DND-41 (cell line): ENCODE measurements at regions not wholly inside any gene's neighbourhood (a gene's known extent, or its start where the extent isn't known, plus 50 kb on each side); places are given as distances from the start of the nearest gene placed in this dataset.

Experiments used
- EZH2 ChIP-seq: IDR thresholded peaks from 3 replicates; pipeline ENCODE4 v1.6.1; 2012; ENCODE audit warnings: borderline replicate concordance, low read depth, mild to moderate bottlenecking, moderate library complexity, low read length, inconsistent platforms; ENCODE audit not compliant: severe bottlenecking
- TF ChIP-seq, protein P1 (sequence below): IDR thresholded peaks from 2 replicates; pipeline ENCODE4 v1.5.1; 2012; ENCODE audit warnings: borderline replicate concordance, low read length, moderate library complexity, mild to moderate bottlenecking; ENCODE audit not compliant: poor library complexity, severe bottlenecking; ENCODE audit errors: extremely low read depth

GRCh38 chr5:176721509-176721908 lies 74.2 kb downstream of the TSPAN17 start:
- TF ChIP-seq EZH2: no peak
- TF ChIP-seq, protein P1, sequence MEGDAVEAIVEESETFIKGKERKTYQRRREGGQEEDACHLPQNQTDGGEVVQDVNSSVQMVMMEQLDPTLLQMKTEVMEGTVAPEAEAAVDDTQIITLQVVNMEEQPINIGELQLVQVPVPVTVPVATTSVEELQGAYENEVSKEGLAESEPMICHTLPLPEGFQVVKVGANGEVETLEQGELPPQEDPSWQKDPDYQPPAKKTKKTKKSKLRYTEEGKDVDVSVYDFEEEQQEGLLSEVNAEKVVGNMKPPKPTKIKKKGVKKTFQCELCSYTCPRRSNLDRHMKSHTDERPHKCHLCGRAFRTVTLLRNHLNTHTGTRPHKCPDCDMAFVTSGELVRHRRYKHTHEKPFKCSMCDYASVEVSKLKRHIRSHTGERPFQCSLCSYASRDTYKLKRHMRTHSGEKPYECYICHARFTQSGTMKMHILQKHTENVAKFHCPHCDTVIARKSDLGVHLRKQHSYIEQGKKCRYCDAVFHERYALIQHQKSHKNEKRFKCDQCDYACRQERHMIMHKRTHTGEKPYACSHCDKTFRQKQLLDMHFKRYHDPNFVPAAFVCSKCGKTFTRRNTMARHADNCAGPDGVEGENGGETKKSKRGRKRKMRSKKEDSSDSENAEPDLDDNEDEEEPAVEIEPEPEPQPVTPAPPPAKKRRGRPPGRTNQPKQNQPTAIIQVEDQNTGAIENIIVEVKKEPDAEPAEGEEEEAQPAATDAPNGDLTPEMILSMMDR: no peak
